IMR-90 (cell line): ENCODE measurements at regions not wholly inside any gene's neighbourhood (a gene's known extent, or its start where the extent isn't known, plus 50 kb on each side); places are given as distances from the start of the nearest gene placed in this dataset.
"Not testable (repeated sequence)": the region's sequence is repeated elsewhere in the genome, so short reads cannot be mapped to it uniquely, and the experiment has no call there.

Source experiments
- ATAC-seq: fragments of 200-7000 bp; cut with Tn5 transposase; 2 replicates; pipeline ENCODE4 v1.9.1; 2020; ENCODE audit warnings: low read depth, mild to moderate bottlenecking, moderate library complexity
- BruUV-seq: library from RNA; stranded (reverse); fragments of 400-500 nt; replicated peaks from 2 replicates; lab custom pipeline; 2021; lab: Mats Ljungman, UMichigan
- CTCF ChIA-PET: fragments of 300-600 bp; formaldehyde crosslinking; extraction: SDS; loops from one replicate; lab custom pipeline; 2021; ENCODE audit warnings: antibody characterized with exemption; lab: Yijun Ruan, JAX
- POLR2A ChIA-PET: fragments of 300-600 bp; sonication (Branson Sonifier 250); formaldehyde crosslinking; loops from one replicate; lab custom pipeline; 2022; ENCODE audit warnings: antibody characterized with exemption; ENCODE audit not compliant: unreplicated experiment; lab: Charles Lee
- DNase-seq: peaks from one replicate; pipeline ENCODE4 v3.0.0; 2013
- H2AFZ ChIP-seq: replicated peaks from 2 replicates; pipeline ENCODE3; 2013; ENCODE audit warnings: low read length, mild to moderate bottlenecking; ENCODE audit not compliant: poor library complexity
- H2AK5ac ChIP-seq: 2 replicates; pipeline ENCODE4 v1.6.1; 2013; ENCODE audit warnings: low read depth, low read length, inconsistent platforms
- H2AK9ac ChIP-seq: replicated peaks from 2 replicates; pipeline ENCODE3; 2013; ENCODE audit warnings: mild to moderate bottlenecking, low read depth, low read length, moderate library complexity; ENCODE audit not compliant: poor library complexity
- H2BK120ac ChIP-seq: 2 replicates; pipeline ENCODE4 v1.6.1; 2013; ENCODE audit warnings: low read depth, low read length, inconsistent platforms
- H2BK15ac ChIP-seq: 3 replicates; pipeline ENCODE4 v1.6.1; 2013; ENCODE audit warnings: low read depth, low read length, inconsistent platforms
- H2BK20ac ChIP-seq: 2 replicates; pipeline ENCODE4 v1.6.1; 2013; ENCODE audit warnings: low read depth, mild to moderate bottlenecking, inconsistent platforms, low read length, moderate library complexity
- H2BK5ac ChIP-seq: 2 replicates; pipeline ENCODE4 v1.6.1; 2013; ENCODE audit warnings: mild to moderate bottlenecking, low read depth, low read length, inconsistent platforms; ENCODE audit not compliant: poor library complexity, severe bottlenecking
- H3K14ac ChIP-seq: replicated peaks from 2 replicates; pipeline ENCODE4 v1.6.1; 2013; ENCODE audit warnings: low read depth, low read length, inconsistent platforms
- H3K18ac ChIP-seq: 2 replicates; pipeline ENCODE4 v1.6.1; 2013; ENCODE audit warnings: low read depth, low read length, control low read depth
- H3K23ac ChIP-seq: 2 replicates; pipeline ENCODE4 v1.6.1; 2013; ENCODE audit warnings: low read depth, low read length, inconsistent platforms
- H3K27ac ChIP-seq: 2 replicates; pipeline ENCODE4 v1.5.1; 2013; ENCODE audit warnings: mild to moderate bottlenecking, control low read depth, low read length; ENCODE audit not compliant: insufficient read depth
- H3K27me3 ChIP-seq: 2 replicates; pipeline ENCODE4 v1.6.1; 2013; ENCODE audit warnings: low read length; ENCODE audit not compliant: control insufficient read depth, insufficient read depth
- H3K36me3 ChIP-seq: 2 replicates; pipeline ENCODE4 v1.6.1; 2013; ENCODE audit warnings: low read length, mixed read lengths; ENCODE audit not compliant: control insufficient read depth, insufficient read depth
- H3K4ac ChIP-seq: 2 replicates; pipeline ENCODE4 v1.6.1; 2013; ENCODE audit warnings: low read depth, low read length, inconsistent platforms
- H3K4me1 ChIP-seq: 2 replicates; pipeline ENCODE4 v1.6.1; 2013; ENCODE audit warnings: low read length, mixed read lengths; ENCODE audit not compliant: control insufficient read depth, insufficient read depth
- H3K4me2 ChIP-seq: 2 replicates; pipeline ENCODE4 v1.6.1; 2013; ENCODE audit warnings: low read depth, mild to moderate bottlenecking, control low read depth, low read length, moderate library complexity
- H3K4me3 ChIP-seq: 2 replicates; pipeline ENCODE4 v1.5.1; 2013; ENCODE audit warnings: low read depth, mild to moderate bottlenecking, control low read depth, low read length, moderate library complexity; ENCODE audit not compliant: insufficient read depth
- H3K56ac ChIP-seq: 2 replicates; pipeline ENCODE4 v1.6.1; 2013; ENCODE audit warnings: low read length, inconsistent platforms; ENCODE audit not compliant: insufficient read depth; ENCODE audit errors: extremely low read depth
- H3K79me1 ChIP-seq, 2 experiments: 2 replicates each; pipeline ENCODE4 v1.6.1; 2013; ENCODE audit warnings: low read length in 2 of 2, inconsistent platforms in 1 of 2, low read depth in 1 of 2
- H3K9ac ChIP-seq: 2 replicates; pipeline ENCODE4 v1.6.1; 2013; ENCODE audit warnings: low read depth, low read length, control low read depth
- H3K9me1 ChIP-seq: 2 replicates; pipeline ENCODE4 v1.6.1; 2013; ENCODE audit warnings: low read length, inconsistent platforms; ENCODE audit not compliant: insufficient read depth
- H3K9me3 ChIP-seq: 2 replicates; pipeline ENCODE4 v1.6.1; 2013; ENCODE audit warnings: low read length; ENCODE audit not compliant: control insufficient read depth, insufficient read depth
- H4K20me1 ChIP-seq: 2 replicates; pipeline ENCODE4 v1.6.1; 2013; ENCODE audit warnings: low read length, inconsistent platforms; ENCODE audit not compliant: insufficient read depth
- H4K5ac ChIP-seq: 2 replicates; pipeline ENCODE4 v1.6.1; 2013; ENCODE audit warnings: mild to moderate bottlenecking, low read depth, low read length, control low read depth
- H4K8ac ChIP-seq, 2 experiments: 2 replicates each; pipeline ENCODE4 v1.6.1; 2013; ENCODE audit warnings: low read depth in 2 of 2, low read length in 2 of 2, control low read depth in 1 of 2, inconsistent platforms in 1 of 2
- H4K91ac ChIP-seq: 2 replicates; pipeline ENCODE4 v1.6.1; 2013; ENCODE audit warnings: low read depth, low read length, inconsistent platforms; ENCODE audit not compliant: insufficient read depth
- BHLHE40 ChIP-seq: fragments of 150-350 bp; IDR thresholded peaks from 2 replicates; pipeline ENCODE4 v1.6.1; 2016; ENCODE audit warnings: mild to moderate bottlenecking, low read depth, low read length
- CEBPB ChIP-seq: IDR thresholded peaks from 2 replicates; pipeline ENCODE4 v1.6.1; 2012; ENCODE audit warnings: low read depth, low read length, improper control_type of control experiment
- CTCF ChIP-seq: conservative IDR thresholded peaks from 2 replicates; pipeline ENCODE4 v1.5.1; 2012; ENCODE audit warnings: mild to moderate bottlenecking, low read depth, low read length, improper control_type of control experiment
- FOS ChIP-seq: fragments of 150-350 bp; IDR thresholded peaks from 2 replicates; pipeline ENCODE4 v1.6.1; 2016; ENCODE audit warnings: low read depth, low read length
- MAFK ChIP-seq: IDR thresholded peaks from 2 replicates; pipeline ENCODE4 v1.6.1; 2012; ENCODE audit warnings: low read depth, low read length, improper control_type of control experiment
- MAZ ChIP-seq: IDR thresholded peaks from 2 replicates; pipeline ENCODE4 v1.6.1; 2012; ENCODE audit warnings: low read depth, mild to moderate bottlenecking, low read length, improper control_type of control experiment, moderate library complexity, borderline replicate concordance
- NFE2L2 ChIP-seq: fragments of 150-350 bp; IDR thresholded peaks from 2 replicates; pipeline ENCODE4 v1.6.1; 2016; ENCODE audit warnings: low read depth, mild to moderate bottlenecking, low read length
- POLR2A ChIP-seq: IDR thresholded peaks from 2 replicates; pipeline ENCODE4 v1.6.1; 2012; ENCODE audit warnings: mild to moderate bottlenecking, low read depth, low read length
- RCOR1 ChIP-seq: IDR thresholded peaks from 2 replicates; pipeline ENCODE4 v1.6.1; 2012; ENCODE audit warnings: mild to moderate bottlenecking, low read length, improper control_type of control experiment; ENCODE audit not compliant: insufficient replicate concordance
- WGBS, 2 experiments: methylation state at CpG; one replicate each; pipeline versions ENCODE4 v1.1.5 to v1.1.7; 2013; ENCODE audit warnings: missing lambda C conversion rate in 2 of 2; ENCODE audit not compliant: insufficient read length in 1 of 2; ENCODE audit errors: extremely low coverage in 2 of 2; 5-methylcytosine and 5-hydroxymethylcytosine counted together
- dilution Hi-C: fragments of 300-500 bp; cut with HindIII; formaldehyde crosslinking; loops from one replicate; pipeline ENCODE4 v1.14.3; 2018; ENCODE audit warnings: low sequenced_read_pairs; ENCODE audit not compliant: unreplicated experiment
- in situ Hi-C: fragments of 300-500 bp; cut with MboI; formaldehyde crosslinking; loops from 3 replicates; pipeline ENCODE4 v1.14.3; 2019; ENCODE audit warnings: low sequenced_read_pairs, inconsistent platforms, mixed read lengths
- intact Hi-C: fragments of 100-400 bp; cut with micrococcal nuclease; formaldehyde crosslinking; loops from 2 replicates; pipeline ENCODE4 v1.10.0; 2022

- no TSS peak for BruUV-seq
- no CpG with 5 or more reads among the region's 3 CpGs for WGBS, 2 experiments
These were observed 1178.0 kb downstream of the REEP3 start for GRCh38 chr10:64699244-64699643.

GRCh38 chr10:64702086-64702485, 1180.9 kb downstream of the REEP3 start:
- H3K23ac ChIP-seq, ATAC-seq, H3K27me3 ChIP-seq, H3K14ac ChIP-seq, H3K9me1 ChIP-seq, H4K5ac ChIP-seq, H3K18ac ChIP-seq, intact Hi-C loops, BruUV-seq, POLR2A ChIA-PET, H3K9me3 ChIP-seq, H3K4me1 ChIP-seq, H3K4ac ChIP-seq, H2AFZ ChIP-seq, H3K27ac ChIP-seq, H2AK9ac ChIP-seq, H2BK20ac ChIP-seq, in situ Hi-C loops, H2BK15ac ChIP-seq, H2AK5ac ChIP-seq, H3K9ac ChIP-seq, H3K4me2 ChIP-seq, H3K4me3 ChIP-seq, H4K20me1 ChIP-seq, H3K36me3 ChIP-seq, H2BK120ac ChIP-seq, dilution Hi-C loops, H4K91ac ChIP-seq, H3K79me1 ChIP-seq, H3K56ac ChIP-seq, H4K8ac ChIP-seq, CTCF ChIA-PET, DNase-seq, H2BK5ac ChIP-seq: not testable (repeated sequence)
- WGBS, 2 experiments: no CpG with 5 or more reads among the region's 3 CpGs

More at GRCh38 chr10:64699244-64699643, 1178.0 kb downstream of the REEP3 start:
- ATAC-seq (no peak), DNase-seq (no peak)
- in situ Hi-C loops (no loop called here), intact Hi-C loops (no loop called here), dilution Hi-C loops (no loop called here)
- Histone ChIP-seq H3K4ac (no peak overlapping the region), H4K91ac (no peak overlapping the region), H4K5ac (no peak overlapping the region), H2BK120ac (no peak overlapping the region), H2AK9ac (no peak overlapping the region), H3K4me3 (no peak overlapping the region), H4K8ac (no peak overlapping the region), H3K9me3 (no peaks in the 10 kb centered on the region), H4K20me1 (no peaks in the 10 kb centered on the region), H2BK15ac (no peak overlapping the region), H3K9me1 (no peaks in the 10 kb centered on the region), H3K56ac (no peak overlapping the region), H2AFZ (no peak overlapping the region), H3K23ac (no peak overlapping the region), H3K4me1 (no peaks in the 10 kb centered on the region), H3K9ac (no peak overlapping the region), H3K36me3 (no peaks in the 10 kb centered on the region), H3K27ac (no peak overlapping the region), H2AK5ac (no peak overlapping the region), H2BK5ac (no peak overlapping the region), H3K4me2 (no peak overlapping the region), H3K18ac (no peak overlapping the region), H3K14ac (no peak overlapping the region), H2BK20ac (no peak overlapping the region), H3K27me3 (no peaks in the 10 kb centered on the region), H3K79me1 (no peaks in the 10 kb centered on the region)
- ChIA-PET POLR2A (no interaction called here), CTCF (no interaction called here)
- TF ChIP-seq CTCF: no peak
- no peak for TF ChIP-seq FOS
- TF ChIP-seq CEBPB: no peak
- TF ChIP-seq MAZ: no peak
- TF ChIP-seq RCOR1: no peak
- TF ChIP-seq POLR2A: no peak
- TF ChIP-seq BHLHE40: no peak
- no peak for TF ChIP-seq MAFK
- TF ChIP-seq NFE2L2: no peak
